ENCODE measurements at regions not wholly inside any gene's neighbourhood (a gene's known extent, or its start where the extent isn't known, plus 50 kb on each side); places are given as distances from the start of the nearest gene placed in this dataset.

GRCh38 chr11:47904048-47904447 lies 55.9 kb upstream of the NUP160 start:
- H3K4me3 ChIP-seq (ENCODE audit: control insufficient read depth, low read depth, low read length), result no peak overlapping the region
- no peak for DNase-seq (ENCODE audit: low read depth)

GRCh38 chr11:47899801-47900200 lies 51.7 kb upstream of the NUP160 start:
- TF ChIP-seq CTCF (IDR thresholded peaks at IDR 0.05; ENCODE audit: control insufficient read depth, insufficient read depth, low read depth, low read length, missing control alignments), result no peak
- no peak overlapping the region for H3K4me3 ChIP-seq (ENCODE audit: control insufficient read depth, low read depth, low read length)
- no peak for DNase-seq (ENCODE audit: low read depth)

More at GRCh38 chr11:47904048-47904447, 55.9 kb upstream of the NUP160 start:
- no peak for TF ChIP-seq CTCF (IDR thresholded peaks at IDR 0.05; ENCODE audit: control insufficient read depth, insufficient read depth, low read depth, low read length, missing control alignments)

All from AG09309 (cell line).